ENCODE measurements at regions not wholly inside any gene's neighbourhood (a gene's known extent, or its start where the extent isn't known, plus 50 kb on each side); places are given as distances from the start of the nearest gene placed in this dataset.

DNA sequence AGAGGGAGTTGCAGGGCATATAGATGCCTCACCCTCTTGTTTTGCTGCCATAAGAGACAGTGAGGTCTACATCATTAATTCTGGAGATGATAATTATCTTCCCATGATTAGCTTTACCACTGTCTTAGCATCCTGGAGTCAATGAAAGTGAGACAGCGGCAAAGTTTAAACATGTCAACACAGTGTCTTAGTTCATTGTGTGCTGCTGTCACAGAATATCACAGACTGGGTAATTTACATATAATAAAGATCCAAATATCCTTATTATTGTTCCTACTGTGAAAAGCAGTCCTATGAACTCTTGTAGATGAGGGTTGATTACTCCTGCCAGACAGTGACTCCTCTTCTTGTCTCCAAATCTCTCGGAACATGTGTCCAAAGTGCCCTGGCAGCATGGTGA lies 658.6 kb upstream of the ADGRB3 start:
- dilution Hi-C loops (cut with MboI; ENCODE audit: extremely low pct_ligation_motif_present, low sequenced_read_pairs) = no loop called here
- Histone ChIP-seq H3K9ac (replicated peaks; ENCODE audit: extremely low read depth, insufficient read depth, low read length) (no peak overlapping the region), H3K4me1 (ENCODE audit: control insufficient read depth, extremely low read depth, insufficient read depth, low read length) (no peaks in the 10 kb centered on the region), H3K9me1 (replicated peaks; ENCODE audit: control insufficient read depth, extremely low read depth, insufficient read depth, low read length) (no peaks in the 10 kb centered on the region), H3K9me3 (replicated peaks; ENCODE audit: control insufficient read depth, insufficient read depth, low read length) (no peaks in the 10 kb centered on the region), H2AFZ (ENCODE audit: low read depth, low read length) (no peak overlapping the region), H3K27ac (ENCODE audit: insufficient read depth, low read depth, low read length) (no peak overlapping the region), H3K36me3 (ENCODE audit: control insufficient read depth in 2 of 2, extremely low read depth in 1 of 2, insufficient read depth in 2 of 2, low read length in 2 of 2) (no peaks in the 10 kb centered on the region), H3K4me3 (replicated peaks in 1 of 3; ENCODE audit: insufficient read depth in 1 of 3, low read depth in 1 of 3, low read length in 3 of 3) (no peak overlapping the region), H4K20me1 (replicated peaks; ENCODE audit: control insufficient read depth, extremely low read depth, insufficient read depth, low read length) (no peaks in the 10 kb centered on the region), H3K79me2 (ENCODE audit: control insufficient read depth, insufficient read depth, low read length) (no peaks in the 10 kb centered on the region), H3K27me3 (ENCODE audit: control insufficient read depth in 2 of 2, insufficient read depth in 2 of 2, low read length in 2 of 2) (no peaks in the 10 kb centered on the region), H3K4me2 (ENCODE audit: insufficient read depth, low read length) (no peak overlapping the region)
- no TSS peak for BruUV-seq (replicated peaks)
- ChIA-PET POLR2A (no interaction called here), CTCF (no interaction called here)
- TF ChIP-seq MYC (IDR thresholded peaks at IDR 0.05; ENCODE audit: low read depth, low read length) = no peak
- FAIRE-seq (no peak), DNase-seq (ENCODE audit: low read depth, low spot score) (no peak)
- intact Hi-C loops (cut with micrococcal nuclease) = no loop called here

GRCh38 chr6:67974931-67975330 lies 660.2 kb upstream of the ADGRB3 start:
- no peaks in the 10 kb centered on the region for H4K20me1 ChIP-seq (replicated peaks; ENCODE audit: control insufficient read depth, extremely low read depth, insufficient read depth, low read length)
- FAIRE-seq = no peak
- H2AFZ ChIP-seq (ENCODE audit: low read depth, low read length) = no peak overlapping the region
- no peak overlapping the region for H3K4me2 ChIP-seq (ENCODE audit: insufficient read depth, low read length)
- intact Hi-C loops (cut with micrococcal nuclease) (no loop called here), dilution Hi-C loops (cut with MboI; ENCODE audit: extremely low pct_ligation_motif_present, low sequenced_read_pairs) (no loop called here)
- no peaks in the 10 kb centered on the region for H3K9me3 ChIP-seq (replicated peaks; ENCODE audit: control insufficient read depth, insufficient read depth, low read length)
- TF ChIP-seq MYC (IDR thresholded peaks at IDR 0.05; ENCODE audit: low read depth, low read length) (no peak), POLR2A (IDR thresholded peaks at IDR 0.05; ENCODE audit: low read depth, low read length) (no peak), FOS (IDR thresholded peaks at IDR 0.05; ENCODE audit: borderline replicate concordance, insufficient read depth, low read length) (no peak)
- BruUV-seq (replicated peaks) = no TSS peak
- ChIA-PET POLR2A (no interaction called here), CTCF (no interaction called here)
- H3K27ac ChIP-seq (ENCODE audit: insufficient read depth, low read depth, low read length) = no peak overlapping the region
- DNase-seq (ENCODE audit: low read depth, low spot score) = no peak
- H3K36me3 ChIP-seq (ENCODE audit: control insufficient read depth in 2 of 2, extremely low read depth in 1 of 2, insufficient read depth in 2 of 2, low read length in 2 of 2) = no peaks in the 10 kb centered on the region
- no peak overlapping the region for H3K9ac ChIP-seq (replicated peaks; ENCODE audit: extremely low read depth, insufficient read depth, low read length)
- no peaks in the 10 kb centered on the region for H3K9me1 ChIP-seq (replicated peaks; ENCODE audit: control insufficient read depth, extremely low read depth, insufficient read depth, low read length)
- H3K4me1 ChIP-seq (ENCODE audit: control insufficient read depth, extremely low read depth, insufficient read depth, low read length) = no peaks in the 10 kb centered on the region
- no peaks in the 10 kb centered on the region for H3K79me2 ChIP-seq (ENCODE audit: control insufficient read depth, insufficient read depth, low read length)
- no peak overlapping the region for H3K4me3 ChIP-seq (replicated peaks in 1 of 3; ENCODE audit: insufficient read depth in 1 of 3, low read depth in 1 of 3, low read length in 3 of 3)
- no peaks in the 10 kb centered on the region for H3K27me3 ChIP-seq (ENCODE audit: control insufficient read depth in 2 of 2, insufficient read depth in 2 of 2, low read length in 2 of 2)

Measured in endothelial cell of umbilical vein (primary cell).